CD4-positive, alpha-beta T cell treated with Interleukin-15 for 1 hour (primary cell): ENCODE measurements at regions not wholly inside any gene's neighbourhood (a gene's known extent, or its start where the extent isn't known, plus 50 kb on each side); places are given as distances from the start of the nearest gene placed in this dataset.
"Not testable (repeated sequence)": the region's sequence is repeated elsewhere in the genome, so short reads cannot be mapped to it uniquely, and the experiment has no call there.

Experiments used
- DNase-seq: peaks from one replicate; pipeline ENCODE4 v3.0.0-alpha.2; 2020

GRCh38 chr6:158920311-158920905 is 79.6 kb downstream of the RSPH3 start:
- no peak for DNase-seq

DNA sequence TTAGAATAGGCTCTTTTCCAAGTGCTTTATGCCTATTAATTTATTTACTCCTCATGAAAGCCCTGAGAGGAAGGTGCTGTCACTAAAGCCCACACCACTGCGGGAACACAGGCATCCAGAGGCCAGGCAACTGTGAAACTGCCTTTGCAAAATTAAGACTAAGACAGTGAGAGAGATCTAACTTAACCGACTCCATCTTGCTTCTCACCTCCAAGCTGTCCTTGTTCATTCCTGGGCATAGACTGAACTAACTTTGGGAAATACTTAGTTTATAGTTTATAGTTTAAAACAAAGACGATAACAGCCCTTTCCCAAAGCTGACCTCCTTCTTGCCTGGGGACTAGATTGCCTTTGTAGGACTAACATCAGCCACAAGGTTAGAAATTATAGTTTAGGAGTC is 80.1 kb downstream of the RSPH3 start:
- DNase-seq = no peak

DNA sequence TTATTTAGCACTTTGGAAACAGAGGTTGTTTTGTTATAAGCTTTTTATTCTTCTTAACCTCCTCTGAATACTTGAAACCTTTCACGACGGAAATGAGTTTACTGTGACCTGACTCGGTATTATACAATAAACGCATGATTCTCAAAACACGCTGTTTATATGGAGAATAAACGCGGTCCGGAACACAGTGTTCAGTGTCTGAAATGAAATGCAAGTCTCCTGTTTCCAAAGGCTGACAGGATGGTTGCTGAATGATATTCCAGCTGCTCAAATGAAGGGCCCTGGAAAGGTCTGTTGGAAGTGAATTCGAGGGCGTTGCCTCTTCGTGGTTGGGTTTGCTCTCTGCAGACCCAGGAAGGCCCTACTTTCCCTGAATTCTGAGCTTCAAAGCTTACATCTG is 83.4 kb downstream of the RSPH3 start:
- DNase-seq = no peak

GRCh38 chr6:158914923-158915322 is 85.1 kb downstream of the RSPH3 start:
- DNase-seq = no peak

- DNase-seq = no peak
Measured at GRCh38 chr6:158913580-158913979, 86.4 kb downstream of the RSPH3 start.

GRCh38 chr6:158912655-158913054 is 87.3 kb downstream of the RSPH3 start:
- no peak for DNase-seq

DNA sequence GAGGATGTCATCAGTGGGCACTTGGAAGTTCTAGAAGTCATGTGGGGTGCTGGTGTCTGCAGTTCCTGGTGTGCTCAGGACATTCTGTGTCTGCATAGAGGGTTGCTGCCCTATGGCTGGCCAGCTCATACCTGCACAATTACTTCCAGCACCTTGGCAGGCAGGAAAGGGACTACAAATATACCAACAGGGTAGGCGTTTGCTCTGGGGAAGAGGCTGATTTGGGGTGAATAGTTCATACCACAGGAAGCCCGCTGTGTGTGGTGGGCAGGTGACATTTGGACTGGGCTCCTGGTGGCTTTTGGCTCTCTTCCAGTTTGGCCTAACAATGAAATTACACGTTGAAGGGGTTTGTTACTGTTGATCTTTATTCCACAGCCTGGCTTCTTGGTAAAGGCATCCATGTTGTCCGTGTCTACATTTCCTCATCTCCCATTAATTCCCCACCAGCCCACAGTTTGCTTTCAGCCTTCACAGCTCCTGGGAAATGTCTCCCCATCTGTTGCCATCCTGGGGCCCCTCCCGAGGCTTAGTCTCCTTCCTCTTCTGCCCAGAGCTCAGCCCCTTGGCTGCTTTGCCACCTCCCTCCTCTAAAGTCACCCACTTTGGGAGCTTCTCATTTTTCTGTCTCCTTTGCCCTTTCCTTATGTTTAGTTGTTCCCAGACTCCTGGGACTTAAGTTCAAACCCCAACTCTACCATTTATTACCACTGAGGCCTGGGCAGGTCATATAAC is 88.1 kb downstream of the RSPH3 start:
- DNase-seq = peak; percentile 27

GRCh38 chr6:158910484-158911440 is 89.2 kb downstream of the RSPH3 start:
- DNase-seq = peak; percentile 20

GRCh38 chr6:158909938-158910337 is 90.1 kb downstream of the RSPH3 start:
- no peak for DNase-seq

DNA sequence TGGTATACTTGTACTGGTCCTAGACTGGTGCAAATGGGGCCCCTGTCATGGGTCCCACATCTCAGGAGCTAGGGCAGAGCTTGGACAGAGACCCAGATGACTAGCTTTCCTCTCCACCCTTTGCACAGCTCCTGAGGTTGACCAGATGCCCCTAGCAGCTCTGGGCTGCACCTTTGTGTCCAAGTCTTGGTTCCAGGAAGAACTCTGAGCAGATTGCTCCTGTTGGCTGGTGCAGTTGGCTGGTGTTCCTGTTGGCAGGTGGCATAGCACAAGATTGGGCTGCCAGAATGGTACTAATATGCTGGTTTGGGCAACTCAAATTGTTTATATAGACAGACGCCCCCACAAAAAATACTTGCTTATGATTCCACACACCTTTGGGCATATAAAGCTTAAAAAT is 89.4 kb upstream of the EZR start:
- no peak for DNase-seq

DNA sequence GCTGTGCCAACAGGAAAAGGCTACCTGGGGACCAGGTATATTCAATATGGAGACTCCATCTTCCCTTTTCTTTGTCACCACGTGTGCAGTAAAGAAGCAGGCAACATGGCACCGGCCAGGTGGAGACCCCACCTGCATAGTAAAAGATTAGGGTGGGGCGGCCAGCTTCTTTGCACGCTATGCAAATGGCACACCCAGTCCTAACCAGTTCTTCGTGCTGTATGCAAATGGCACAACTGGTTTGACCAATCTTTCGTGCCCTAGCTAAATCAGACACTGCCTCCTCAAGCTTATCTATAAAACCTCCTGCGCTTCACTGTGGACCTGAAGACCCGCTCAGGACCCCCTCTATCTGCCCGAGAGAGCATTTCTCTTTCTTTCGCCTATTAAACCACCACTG is 88.8 kb upstream of the EZR start:
- no peak for DNase-seq

GRCh38 chr6:158906926-158907325 is 87.8 kb upstream of the EZR start:
- DNase-seq = no peak

- no peak for DNase-seq
Measured at GRCh38 chr6:158905277-158905676, 86.1 kb upstream of the EZR start.

GRCh38 chr6:158903801-158904200 is 84.6 kb upstream of the EZR start:
- DNase-seq = no peak

GRCh38 chr6:158900663-158901312 is 81.6 kb upstream of the EZR start:
- DNase-seq = no peak

- no peak for DNase-seq
Measured at GRCh38 chr6:158897236-158897635, 78.1 kb upstream of the EZR start.

DNA sequence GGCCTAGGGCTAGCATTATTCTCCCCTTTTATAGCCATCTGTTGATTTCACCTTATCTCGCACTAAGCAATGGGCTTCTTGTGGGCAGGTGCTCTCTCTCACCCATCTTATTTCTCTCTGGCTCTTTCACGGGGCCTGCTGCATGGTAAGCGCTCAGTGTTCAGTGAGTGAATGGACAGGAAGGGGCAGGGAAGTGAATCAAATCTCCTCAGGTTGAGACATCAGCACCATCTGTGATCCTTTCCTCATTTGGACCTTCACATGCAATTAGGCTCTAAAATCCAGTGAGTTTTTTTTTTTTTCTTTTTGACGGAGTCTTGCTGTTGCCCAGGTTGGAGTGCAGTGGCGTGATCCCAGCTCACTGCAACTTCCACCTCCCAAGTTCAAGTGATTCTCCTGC is 76.5 kb upstream of the EZR start:
- DNase-seq = no peak

DNA sequence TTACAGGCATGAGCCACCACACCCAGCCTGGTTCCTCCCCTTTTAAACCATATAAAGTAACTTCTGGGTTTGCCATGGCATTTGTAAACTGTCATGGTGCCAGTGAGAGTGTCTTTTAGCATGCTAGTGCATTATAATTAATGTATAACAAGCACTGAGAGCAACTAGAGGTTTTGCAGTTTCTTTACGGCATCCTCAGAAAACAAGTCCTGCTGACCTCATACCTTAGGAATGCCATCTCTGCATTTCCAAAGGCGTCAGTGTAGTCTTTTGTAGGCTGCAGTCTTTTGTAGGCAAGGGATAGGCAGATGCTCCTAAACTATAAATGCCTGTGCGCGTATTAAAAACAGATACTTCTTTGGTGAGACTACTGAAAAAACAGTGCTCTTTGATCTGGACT is 75.0 kb upstream of the EZR start:
- no peak for DNase-seq

DNA sequence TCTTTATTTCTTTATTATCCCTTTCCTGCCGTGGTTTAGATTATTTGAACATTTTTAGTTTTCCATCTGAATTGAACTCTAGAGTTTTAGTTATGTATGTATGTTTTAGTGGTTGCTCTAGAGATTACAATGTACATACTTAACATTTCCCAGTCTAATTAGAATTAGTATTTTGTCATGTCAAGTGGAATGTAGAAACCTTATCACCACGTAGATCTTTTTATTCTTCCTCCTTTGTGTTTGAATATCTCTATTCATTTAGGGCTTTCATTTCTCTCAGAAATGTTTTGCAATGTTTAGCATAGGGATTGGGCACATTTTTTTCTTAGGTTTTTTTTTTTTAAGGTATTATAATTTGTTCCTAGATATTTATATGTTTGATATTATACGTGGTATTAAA is 73.1 kb upstream of the EZR start:
- DNase-seq = no peak

GRCh38 chr6:158891560-158891959 is 72.4 kb upstream of the EZR start:
- DNase-seq = not testable (repeated sequence)

DNA sequence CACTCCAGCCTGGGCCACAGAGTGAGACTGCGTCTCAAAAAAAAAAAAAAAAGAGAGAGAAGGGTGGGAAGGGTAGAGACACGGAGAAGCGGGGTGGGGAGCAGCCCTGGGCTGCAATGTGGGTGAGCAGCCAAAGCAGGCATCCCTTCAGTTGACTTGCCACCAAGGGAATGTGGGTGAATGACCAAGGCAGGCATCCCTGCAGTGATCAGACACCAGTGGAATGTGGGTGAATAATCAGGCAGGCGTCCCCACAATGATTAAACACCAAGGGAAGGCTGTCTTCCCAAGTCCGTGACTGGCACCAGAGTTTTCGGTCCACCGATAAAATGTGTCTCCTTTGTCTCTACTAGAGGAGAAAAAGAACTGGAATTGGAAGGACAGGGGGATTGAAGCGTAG is 69.0 kb upstream of the EZR start:
- DNase-seq = not testable (repeated sequence)

GRCh38 chr6:158886346-158886977 is 67.3 kb upstream of the EZR start:
- not testable (repeated sequence) for DNase-seq

GRCh38 chr6:158881884-158882283 is 62.7 kb upstream of the EZR start:
- not testable (repeated sequence) for DNase-seq
